DND-41 (cell line): ENCODE measurements at regions not wholly inside any gene's neighbourhood (a gene's known extent, or its start where the extent isn't known, plus 50 kb on each side); places are given as distances from the start of the nearest gene placed in this dataset.

Experiments used
- EZH2 ChIP-seq: IDR thresholded peaks from 3 replicates; pipeline ENCODE4 v1.6.1; 2012; ENCODE audit warnings: borderline replicate concordance, low read depth, mild to moderate bottlenecking, moderate library complexity, low read length, inconsistent platforms; ENCODE audit not compliant: severe bottlenecking
- TF ChIP-seq, protein P1 (sequence below): IDR thresholded peaks from 2 replicates; pipeline ENCODE4 v1.5.1; 2012; ENCODE audit warnings: borderline replicate concordance, low read length, moderate library complexity, mild to moderate bottlenecking; ENCODE audit not compliant: poor library complexity, severe bottlenecking; ENCODE audit errors: extremely low read depth

DNA sequence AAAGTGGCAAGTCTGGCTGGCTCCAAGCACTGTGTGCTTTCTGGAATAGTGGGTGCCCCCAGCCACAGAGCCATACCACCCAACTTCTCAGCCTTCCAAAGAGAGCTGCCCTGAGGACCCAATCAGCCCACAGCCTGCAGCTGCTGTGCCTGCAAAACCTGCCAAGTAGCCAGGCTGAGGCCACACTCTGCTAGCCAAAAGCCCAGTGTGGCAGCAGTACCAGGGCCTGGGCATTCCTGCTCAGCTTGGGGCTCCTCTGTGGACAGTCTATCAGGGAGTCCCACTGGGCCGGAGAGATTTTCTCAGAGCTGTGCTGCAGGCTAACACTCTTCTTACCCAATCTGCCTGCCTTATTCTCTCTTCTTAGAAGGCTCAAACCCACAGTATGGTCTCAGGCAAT lies 136.5 kb downstream of the TPRA1 start:
- TF ChIP-seq, protein P1, sequence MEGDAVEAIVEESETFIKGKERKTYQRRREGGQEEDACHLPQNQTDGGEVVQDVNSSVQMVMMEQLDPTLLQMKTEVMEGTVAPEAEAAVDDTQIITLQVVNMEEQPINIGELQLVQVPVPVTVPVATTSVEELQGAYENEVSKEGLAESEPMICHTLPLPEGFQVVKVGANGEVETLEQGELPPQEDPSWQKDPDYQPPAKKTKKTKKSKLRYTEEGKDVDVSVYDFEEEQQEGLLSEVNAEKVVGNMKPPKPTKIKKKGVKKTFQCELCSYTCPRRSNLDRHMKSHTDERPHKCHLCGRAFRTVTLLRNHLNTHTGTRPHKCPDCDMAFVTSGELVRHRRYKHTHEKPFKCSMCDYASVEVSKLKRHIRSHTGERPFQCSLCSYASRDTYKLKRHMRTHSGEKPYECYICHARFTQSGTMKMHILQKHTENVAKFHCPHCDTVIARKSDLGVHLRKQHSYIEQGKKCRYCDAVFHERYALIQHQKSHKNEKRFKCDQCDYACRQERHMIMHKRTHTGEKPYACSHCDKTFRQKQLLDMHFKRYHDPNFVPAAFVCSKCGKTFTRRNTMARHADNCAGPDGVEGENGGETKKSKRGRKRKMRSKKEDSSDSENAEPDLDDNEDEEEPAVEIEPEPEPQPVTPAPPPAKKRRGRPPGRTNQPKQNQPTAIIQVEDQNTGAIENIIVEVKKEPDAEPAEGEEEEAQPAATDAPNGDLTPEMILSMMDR: no peak
- no peak for TF ChIP-seq EZH2
